Cerebellar cortex (tissue), 1 donor: ENCODE measurements at regions not wholly inside any gene's neighbourhood (a gene's known extent, or its start where the extent isn't known, plus 50 kb on each side); places are given as distances from the start of the nearest gene placed in this dataset.

Experiments
- DNase-seq: peaks from one replicate; pipeline ENCODE4 v3.0.0-alpha.2; 2015; ENCODE audit warnings: low spot score

DNA sequence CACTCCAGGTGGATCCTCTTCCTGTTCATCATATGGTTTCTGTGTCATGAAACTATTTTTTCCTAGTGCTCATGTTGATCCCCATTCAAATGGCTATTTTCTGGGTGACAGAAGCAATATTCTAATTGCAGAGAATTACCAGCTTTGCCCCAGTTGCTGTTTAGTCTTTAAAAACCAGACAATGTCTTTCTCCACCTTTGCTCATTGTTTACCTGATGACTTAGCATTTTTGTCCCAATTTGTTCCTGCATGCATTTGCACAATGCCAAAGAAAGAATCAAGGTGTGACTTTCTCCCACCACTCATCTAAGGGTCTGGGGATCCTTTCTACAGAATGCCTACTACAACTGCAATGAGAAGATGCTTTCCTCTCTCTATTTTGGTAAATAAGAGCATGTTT is 439.9 kb upstream of the MAF start:
- no peak for DNase-seq

GRCh38 chr16:80039777-80040176 is 439.2 kb upstream of the MAF start:
- no peak for DNase-seq

- DNase-seq: no peak
Observed at GRCh38 chr16:80038566-80038965, 438.0 kb upstream of the MAF start.

GRCh38 chr16:80034948-80035663 is 434.6 kb upstream of the MAF start:
- DNase-seq: no peak

DNA sequence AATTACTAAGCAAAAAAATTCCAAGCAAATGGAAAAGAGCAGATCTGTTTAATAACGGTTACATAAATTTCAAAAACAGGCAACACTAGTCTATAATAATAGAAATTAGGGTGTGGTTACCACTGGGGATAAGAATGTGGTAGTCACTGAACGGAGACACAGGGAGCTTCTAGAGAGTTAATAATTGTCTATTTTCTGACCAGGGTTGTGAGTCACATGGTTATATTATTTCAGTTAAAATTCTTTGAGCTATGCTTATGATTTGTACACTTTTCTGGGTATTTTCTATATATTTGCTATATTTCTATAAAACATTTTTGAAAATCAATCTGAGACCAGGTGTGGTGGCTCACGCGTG is 433.9 kb upstream of the MAF start:
- DNase-seq: no peak

- no peak for DNase-seq
Observed at GRCh38 chr16:80033783-80034468, 433.4 kb upstream of the MAF start.

- DNase-seq: no peak
Observed at GRCh38 chr16:80029761-80030481, 429.4 kb upstream of the MAF start.

DNA sequence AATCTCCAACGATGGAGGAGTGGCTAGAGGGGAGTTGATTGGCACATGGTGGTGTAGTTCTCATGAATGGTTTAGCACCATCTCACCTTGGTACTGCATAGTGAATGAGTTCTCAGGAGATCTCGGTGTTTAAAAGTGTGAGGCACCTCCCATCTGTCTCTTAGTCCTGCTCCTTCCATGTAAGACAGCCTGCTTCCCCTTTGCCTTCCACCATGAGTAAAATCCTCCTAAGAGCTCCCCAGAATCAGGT is 428.8 kb upstream of the MAF start:
- no peak for DNase-seq

DNA sequence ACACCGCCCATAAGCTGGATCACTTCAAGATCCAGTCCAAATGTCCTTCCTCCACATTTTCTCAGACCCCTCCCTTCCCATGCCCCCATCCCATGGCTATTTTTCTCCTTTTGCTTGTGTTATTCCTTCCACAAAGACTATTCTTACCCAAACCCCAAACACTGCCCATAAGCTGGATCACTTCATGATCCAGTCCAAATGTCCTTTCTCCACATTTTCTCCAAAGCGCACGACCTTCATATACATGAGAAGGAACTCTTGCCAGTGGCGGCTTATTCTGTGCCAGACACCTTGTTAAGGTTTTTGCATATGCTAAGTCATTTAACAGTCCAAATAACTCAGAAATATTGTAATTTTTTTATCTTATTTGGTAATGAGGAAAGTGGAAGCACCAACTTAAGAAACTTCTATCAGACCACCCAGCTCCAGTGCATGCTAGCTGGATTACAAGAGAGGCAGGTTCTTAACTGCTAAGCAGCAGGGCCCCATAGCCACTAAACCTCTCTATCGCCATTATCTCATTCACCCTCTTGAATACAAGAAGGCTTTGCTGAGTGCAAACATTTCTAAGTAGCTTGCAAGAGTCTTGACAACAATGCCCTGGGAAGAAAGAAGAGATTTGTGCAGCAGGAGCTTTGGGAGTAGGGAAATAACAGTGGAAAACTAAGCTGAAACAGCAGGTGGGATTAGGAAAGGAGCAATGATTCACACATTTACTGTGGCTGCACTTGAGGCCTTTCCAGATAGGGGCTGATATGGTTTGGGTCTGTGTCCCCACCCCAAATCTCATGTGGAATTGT is 428.2 kb upstream of the MAF start:
- no peak for DNase-seq

- DNase-seq: no peak
Observed at GRCh38 chr16:80027007-80027965, 426.7 kb upstream of the MAF start.

DNA sequence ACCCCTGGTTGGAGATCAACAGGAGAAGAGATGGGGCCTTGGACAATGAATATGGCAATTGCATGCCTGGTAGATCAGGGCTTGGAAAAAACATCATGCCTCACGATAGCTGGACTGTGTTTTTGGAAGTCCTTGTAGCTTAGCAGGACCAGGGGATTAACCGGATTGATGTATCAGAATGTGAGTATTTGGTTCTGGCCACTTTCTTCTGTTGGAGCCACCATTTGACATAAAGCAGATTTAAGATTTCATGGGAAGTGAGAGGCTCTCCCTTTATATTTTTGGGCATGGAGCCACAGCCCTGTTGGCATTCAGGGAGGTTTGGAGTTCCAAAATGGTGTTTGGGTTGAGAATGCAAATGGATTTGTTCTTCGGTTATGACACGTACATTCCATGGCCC is 424.7 kb upstream of the MAF start:
- no peak for DNase-seq

GRCh38 chr16:80024443-80024842 is 423.9 kb upstream of the MAF start:
- DNase-seq: no peak

GRCh38 chr16:80023865-80024264 is 423.3 kb upstream of the MAF start:
- no peak for DNase-seq

DNA sequence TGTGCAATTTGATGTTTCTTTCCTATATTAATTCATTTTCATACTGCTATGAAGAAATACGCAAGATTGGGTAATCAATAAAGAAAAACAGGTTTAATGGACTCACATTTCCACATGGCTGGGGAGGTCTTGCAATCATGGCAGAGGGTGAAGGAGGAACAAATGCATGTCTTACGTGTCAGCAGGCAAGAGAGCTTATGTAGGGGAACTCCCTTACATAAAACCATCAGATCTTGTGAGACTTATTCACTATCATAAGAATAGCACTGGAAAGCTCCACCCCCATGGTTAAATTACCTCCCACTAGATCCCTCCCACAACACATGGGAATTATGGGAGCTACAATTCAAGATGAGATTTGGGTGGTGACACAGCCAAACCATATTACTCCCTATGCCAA is 418.9 kb upstream of the MAF start:
- no peak for DNase-seq

DNA sequence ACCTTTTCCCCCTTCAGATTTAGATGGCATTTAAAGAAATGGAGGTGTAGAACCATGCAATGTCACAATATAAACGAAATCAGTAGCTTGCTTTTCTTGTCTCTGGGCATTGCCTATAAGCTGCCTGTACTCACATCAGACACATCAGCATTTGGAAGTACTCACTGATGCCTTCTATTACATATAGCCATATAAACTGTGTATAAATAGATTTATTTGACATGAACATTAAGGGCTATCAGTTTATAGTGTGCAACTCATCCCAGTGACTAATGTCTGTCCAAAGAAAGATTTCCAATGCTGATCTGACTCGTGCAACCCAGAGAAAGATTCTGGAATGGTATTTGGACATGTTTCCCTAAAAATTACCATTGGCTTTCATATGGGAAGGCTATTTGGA is 417.9 kb upstream of the MAF start:
- no peak for DNase-seq

GRCh38 chr16:80016731-80017326 is 416.3 kb upstream of the MAF start:
- no peak for DNase-seq

DNA sequence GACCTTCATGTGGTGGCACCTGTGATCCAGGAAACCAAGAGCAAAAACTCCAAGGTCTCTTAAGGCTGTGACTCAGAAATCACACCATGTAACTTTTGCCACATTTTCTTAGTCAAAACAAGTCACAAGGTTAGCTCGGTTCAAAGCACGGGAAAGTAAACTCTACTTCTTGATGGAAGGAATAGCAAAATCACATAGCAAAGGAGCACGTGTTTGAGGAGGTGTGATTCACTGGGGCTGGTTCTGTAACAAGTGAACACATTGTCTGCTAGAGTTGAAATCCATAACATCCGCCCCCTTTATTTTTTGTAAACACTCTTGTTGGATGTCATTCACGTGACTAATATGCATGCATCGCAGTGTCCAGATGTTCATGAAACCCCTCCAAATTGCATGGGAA is 415.0 kb upstream of the MAF start:
- no peak for DNase-seq

DNA sequence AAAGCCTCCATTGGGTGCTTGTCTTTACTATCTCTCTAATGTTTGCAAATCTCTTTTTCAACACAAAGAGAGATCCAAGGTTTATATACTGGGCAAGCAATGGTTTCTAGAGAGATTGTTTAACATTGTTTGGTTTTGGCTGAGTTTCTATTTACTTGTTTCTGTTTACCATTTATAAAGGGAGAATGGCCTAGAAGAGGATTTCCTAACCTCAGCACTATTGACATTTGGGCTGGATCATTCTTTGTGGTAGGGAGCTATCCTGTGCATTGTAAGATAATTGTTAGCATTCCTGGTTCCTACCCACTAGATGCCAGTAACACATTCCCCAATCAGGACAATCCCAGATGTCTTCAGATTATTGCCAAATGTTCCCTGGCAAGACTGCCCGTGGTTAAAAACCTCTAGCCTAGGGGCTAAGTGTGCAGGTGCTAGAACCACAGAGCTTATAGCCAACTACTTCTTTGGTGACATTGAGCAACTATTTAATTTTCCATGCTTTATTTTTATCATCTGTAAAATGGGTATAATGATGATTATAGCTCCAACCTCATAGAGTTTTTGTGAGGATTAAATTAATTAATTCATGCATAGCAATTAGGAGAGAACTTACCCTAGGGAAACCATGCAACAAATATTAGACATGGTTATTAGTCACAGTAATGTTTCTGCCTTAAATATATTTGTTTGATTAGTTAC is 413.9 kb upstream of the MAF start:
- DNase-seq: no peak

DNA sequence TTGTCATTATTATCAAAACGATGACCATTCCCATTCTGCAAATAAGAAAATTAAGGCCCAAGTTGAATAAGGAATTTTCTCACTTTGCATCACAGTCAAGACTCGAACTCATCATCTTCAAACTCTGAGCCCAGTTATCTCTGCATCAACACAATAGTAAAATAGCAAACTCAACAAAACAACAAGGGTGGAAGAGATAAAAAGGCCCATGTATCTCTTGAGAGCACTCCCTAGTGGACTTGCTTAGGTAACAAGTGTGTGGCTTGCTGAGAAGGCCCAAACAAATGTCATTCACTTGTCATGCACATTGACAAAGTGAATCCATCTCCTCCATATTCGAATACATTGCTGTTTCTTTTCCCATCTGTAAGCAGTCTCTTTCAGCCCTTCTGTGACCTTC is 412.0 kb upstream of the MAF start:
- DNase-seq: no peak

DNA sequence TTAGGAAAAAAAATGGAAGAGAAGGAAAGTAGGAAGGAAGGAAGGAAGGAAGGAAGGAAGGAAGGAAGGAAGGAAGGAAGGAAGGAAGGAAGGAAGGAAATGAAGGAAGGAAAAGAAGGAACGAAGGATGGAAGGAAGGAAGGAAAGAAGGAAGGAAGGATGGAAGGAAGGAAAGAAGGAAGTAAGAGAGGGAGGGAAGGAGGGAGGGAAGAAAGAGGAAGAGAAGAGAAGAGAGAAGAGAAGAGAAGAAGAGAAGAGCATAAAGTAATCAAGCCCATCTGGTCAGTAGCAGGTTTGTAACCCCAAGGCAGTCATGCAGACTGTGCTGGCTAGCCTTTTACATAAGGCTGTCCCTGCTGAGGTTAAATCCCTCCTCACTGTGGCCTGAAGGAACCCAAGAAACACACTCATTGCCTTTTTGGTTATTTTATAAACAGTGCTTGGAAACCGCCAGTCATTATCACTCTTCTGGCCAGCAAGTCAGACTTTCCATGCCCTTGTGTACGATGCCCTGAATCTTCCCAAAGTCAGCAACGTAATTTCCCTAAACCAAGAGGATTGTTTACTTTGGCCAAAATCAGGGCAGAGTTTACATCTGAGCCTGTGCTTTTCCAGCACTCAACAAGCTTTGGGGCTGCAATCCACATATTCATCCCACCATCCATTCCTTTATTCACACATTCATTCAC is 409.6 kb upstream of the MAF start:
- no peak for DNase-seq
